HepG2 (cell line): ENCODE measurements at regions not wholly inside any gene's neighbourhood (a gene's known extent, or its start where the extent isn't known, plus 50 kb on each side); places are given as distances from the start of the nearest gene placed in this dataset.

Experiments
- ATAC-seq: fragments of 200-7000 bp; cut with Tn5 transposase; 3 replicates; pipeline ENCODE4 v1.9.1; 2020; ENCODE audit warnings: mild to moderate bottlenecking, moderate library complexity
- BruUV-seq: library from RNA; stranded (reverse); fragments of 400-500 nt; replicated peaks from 2 replicates; lab custom pipeline; 2021; lab: Mats Ljungman, UMichigan
- CTCF ChIA-PET: fragments of 300-600 bp; formaldehyde crosslinking; extraction: SDS; loops from one replicate; lab custom pipeline; 2021; ENCODE audit warnings: low total read pairs, inconsistent platforms, low intra/inter-chr PET ratio; lab: Yijun Ruan, JAX
- POLR2A ChIA-PET: fragments of 350-600 bp; sonication (Branson Sonifier 250); formaldehyde crosslinking; loops from one replicate; lab custom pipeline; 2020; ENCODE audit warnings: antibody characterized with exemption, inconsistent platforms; lab: Yijun Ruan, JAX
- DNase-seq: peaks from one replicate; pipeline ENCODE4 v3.0.0-alpha.2; 2015; ENCODE audit warnings: low spot score
- FAIRE-seq: peaks from 3 replicates; lab custom pipeline; 2011; peaks lifted over from hg19 to GRCh38; lab: Jason Lieb, UNC
- H2AFZ ChIP-seq: one replicate; pipeline ENCODE4 v1.6.1; 2011; ENCODE audit warnings: low read length, inconsistent platforms
- H3K27ac ChIP-seq: fragments of 300-600 bp; 3 replicates; pipeline ENCODE4 v1.8.0; 2011; ENCODE audit warnings: mixed run types, mild to moderate bottlenecking, mixed read lengths, low read length, inconsistent platforms; ENCODE audit not compliant: insufficient read depth; ENCODE audit errors: extremely low read length
- H3K27me3 ChIP-seq, 2 experiments: fragments of 200-600 bp in 1 of 2; 2 replicates in 1 of 2; 3 replicates in 1 of 2; pipeline versions ENCODE4 v1.6.0 to v1.8.0; 2011; ENCODE audit warnings: low read length in 2 of 2, mild to moderate bottlenecking in 2 of 2, moderate library complexity in 2 of 2, inconsistent platforms in 1 of 2; ENCODE audit not compliant: insufficient read depth in 2 of 2, control insufficient read depth in 1 of 2
- H3K36me3 ChIP-seq, 2 experiments: fragments of 200-600 bp in 1 of 2; replicated peaks in 1 of 2; 2 replicates in 1 of 2; 3 replicates in 1 of 2; pipeline versions ENCODE4 v1.5.1 to v1.8.0; 2011; ENCODE audit warnings: low read length in 2 of 2, inconsistent platforms in 1 of 2; ENCODE audit not compliant: insufficient read depth in 2 of 2, control insufficient read depth in 1 of 2
- H3K4me1 ChIP-seq: 2 replicates; pipeline ENCODE4 v1.5.1; 2012; ENCODE audit warnings: low read length, inconsistent platforms; ENCODE audit not compliant: insufficient read depth
- H3K4me2 ChIP-seq: 2 replicates; pipeline ENCODE4 v1.6.0; 2011; ENCODE audit warnings: low read depth, low read length, inconsistent platforms
- H3K4me3 ChIP-seq, 3 experiments: fragments of 200-600 bp in 1 of 3; sonication (generic), shearing (Covaris generic) in 1 of 3; replicated peaks in 1 of 3; 2 replicates each; pipeline ENCODE4 v1.5.1; 2011 to 2016; ENCODE audit warnings: low read length in 3 of 3, inconsistent platforms in 2 of 3, low read depth in 2 of 3, mild to moderate bottlenecking in 2 of 3, control low read depth in 1 of 3, mixed read lengths in 1 of 3; ENCODE audit not compliant: insufficient read depth in 1 of 3
- H3K79me2 ChIP-seq: one replicate; pipeline ENCODE4 v1.6.1; 2011; ENCODE audit warnings: low read length, inconsistent platforms; ENCODE audit not compliant: insufficient read depth
- H3K9ac ChIP-seq: 2 replicates; pipeline ENCODE4 v1.6.0; 2011; ENCODE audit warnings: mild to moderate bottlenecking, low read depth, low read length, inconsistent platforms; ENCODE audit not compliant: insufficient read depth
- H3K9me3 ChIP-seq: 2 replicates; pipeline ENCODE4 v1.5.1; 2012; ENCODE audit warnings: mild to moderate bottlenecking, low read length
- H4K20me1 ChIP-seq: 2 replicates; pipeline ENCODE4 v1.6.0; 2011; ENCODE audit warnings: inconsistent platforms, mild to moderate bottlenecking, low read length, moderate library complexity; ENCODE audit not compliant: insufficient read depth
- EP300 ChIP-seq, 3 experiments: sonication (generic) in 1 of 3; formaldehyde crosslinking in 1 of 3; IDR thresholded peaks; 2 replicates each; pipeline versions ENCODE4 v1.5.1 to v1.6.1; 2011 to 2020; ENCODE audit warnings: low read depth in 2 of 3, low read length in 2 of 3, borderline replicate concordance in 1 of 3, improper control_type of control experiment in 1 of 3, mild to moderate bottlenecking in 1 of 3, missing genetic modification reagents in 1 of 3, moderate library complexity in 1 of 3
- FOXA3 ChIP-seq: IDR thresholded peaks from 2 replicates; pipeline ENCODE4 v1.6.1; 2016; ENCODE audit warnings: missing genetic modification reagents, missing compliant biosample characterization
- MAZ ChIP-seq, 2 experiments: sonication (generic) in 1 of 2; formaldehyde crosslinking in 1 of 2; IDR thresholded peaks; 2 replicates each; pipeline versions ENCODE4 v1.5.0 to v1.6.1; 2012 to 2020; ENCODE audit warnings: low read depth in 2 of 2, mild to moderate bottlenecking in 2 of 2, borderline replicate concordance in 1 of 2, improper control_type of control experiment in 1 of 2, low read length in 1 of 2, missing genetic modification reagents in 1 of 2, moderate library complexity in 1 of 2
- MXD4 ChIP-seq: IDR thresholded peaks from 2 replicates; pipeline ENCODE4 v1.6.1; 2016; ENCODE audit warnings: mild to moderate bottlenecking, missing biosample characterization, missing genetic modification reagents
- NBN ChIP-seq: fragments of 450-650 bp; conservative IDR thresholded peaks from 2 replicates; pipeline ENCODE4 v1.6.1; 2017
- SMAD3 ChIP-seq: sonication (generic); formaldehyde crosslinking; IDR thresholded peaks from 2 replicates; pipeline ENCODE4 v1.4.0; 2020; ENCODE audit warnings: missing genetic modification reagents
- SMC3 ChIP-seq: IDR thresholded peaks from 2 replicates; pipeline ENCODE4 v1.6.1; 2011; ENCODE audit warnings: low read length, improper control_type of control experiment
- SNAPC5 ChIP-seq: sonication (generic); formaldehyde crosslinking; IDR thresholded peaks from 2 replicates; pipeline ENCODE4 v1.8.1; 2023; ENCODE audit warnings: mild to moderate bottlenecking, missing genetic modification reagents, borderline replicate concordance
- SNRNP70 ChIP-seq: fragments of 200-400 bp; formaldehyde crosslinking; IDR thresholded peaks from 2 replicates; pipeline ENCODE4 v1.6.1; 2017; ENCODE audit warnings: mild to moderate bottlenecking, low read depth, low read length, moderate library complexity
- SOX5 ChIP-seq: IDR thresholded peaks from 2 replicates; pipeline ENCODE4 v1.6.1; 2016; ENCODE audit warnings: borderline replicate concordance
- SP140L ChIP-seq: sonication (generic); formaldehyde crosslinking; IDR thresholded peaks from 2 replicates; pipeline ENCODE4 v1.4.0; 2020; ENCODE audit warnings: missing genetic modification reagents, borderline replicate concordance
- THAP11 ChIP-seq: IDR thresholded peaks from 2 replicates; pipeline ENCODE4 v1.6.1; 2016; ENCODE audit warnings: missing biosample characterization, missing genetic modification reagents
- ZBTB21 ChIP-seq: sonication (generic); formaldehyde crosslinking; IDR thresholded peaks from 2 replicates; pipeline ENCODE4 v1.4.0; 2020; ENCODE audit warnings: missing genetic modification reagents
- ZBTB49 ChIP-seq: sonication (generic); formaldehyde crosslinking; IDR thresholded peaks from 2 replicates; pipeline ENCODE4 v1.4.0; 2020; ENCODE audit warnings: missing genetic modification reagents, borderline replicate concordance
- ZFAT ChIP-seq: sonication (generic); formaldehyde crosslinking; conservative IDR thresholded peaks from 2 replicates; pipeline ENCODE4 v1.8.1; 2023; ENCODE audit warnings: missing genetic modification reagents, inconsistent platforms
- ZFP41 ChIP-seq: sonication (generic); formaldehyde crosslinking; IDR thresholded peaks from 2 replicates; pipeline ENCODE4 v1.4.0; 2020; ENCODE audit warnings: mild to moderate bottlenecking, missing genetic modification reagents, borderline replicate concordance
- ZFY ChIP-seq: sonication (generic); formaldehyde crosslinking; IDR thresholded peaks from 2 replicates; pipeline ENCODE4 v1.4.0; 2020; ENCODE audit warnings: missing genetic modification reagents
- ZNF431 ChIP-seq: sonication (generic); formaldehyde crosslinking; IDR thresholded peaks from 2 replicates; pipeline ENCODE4 v1.9.0; 2022; ENCODE audit warnings: missing genetic modification reagents, low read depth, mild to moderate bottlenecking, borderline replicate concordance
- ZNF670 ChIP-seq: sonication (generic); formaldehyde crosslinking; IDR thresholded peaks from 2 replicates; pipeline ENCODE4 v1.8.0; 2022; ENCODE audit warnings: mild to moderate bottlenecking, missing genetic modification reagents, borderline replicate concordance
- WGBS: methylation state at CpG from one replicate; pipeline ENCODE4 v1.1.6; 2017; ENCODE audit warnings: low lambda C conversion rate; 5-methylcytosine and 5-hydroxymethylcytosine counted together
- in situ Hi-C: cut with HindIII; loops from 2 replicates; pipeline ENCODE4 v1.10.0; 2017; ENCODE audit warnings: low pct_unique_long_range_greater_than_20kb; ENCODE audit not compliant: extremely low pct_ligation_motif_present
- intact Hi-C: fragments of 100-400 bp; cut with micrococcal nuclease; formaldehyde crosslinking; loops from one replicate; pipeline ENCODE4 v1.10.0; 2022; ENCODE audit not compliant: unreplicated experiment
- TF ChIP-seq, protein P1 (sequence below): sonication (generic); formaldehyde crosslinking; conservative IDR thresholded peaks from 2 replicates; pipeline ENCODE4 v1.5.0; 2020; ENCODE audit warnings: missing genetic modification reagents

GRCh38 chr5:130965920-130966319, 199.1 kb downstream of the HINT1 start:
- Histone ChIP-seq H3K27me3 (no peaks in the 10 kb centered on the region), H2AFZ (no peak overlapping the region), H3K4me1 (no peaks in the 10 kb centered on the region), H3K4me3 (no peak overlapping the region), H3K9me3 (no peaks in the 10 kb centered on the region), H3K79me2 (no peaks in the 10 kb centered on the region), H3K27ac (no peak overlapping the region), H3K36me3 (no peaks in the 10 kb centered on the region), H4K20me1 (no peaks in the 10 kb centered on the region), H3K9ac (no peak overlapping the region), H3K4me2 (no peak overlapping the region)
- intact Hi-C loops (no loop called here), in situ Hi-C loops (no loop called here)
- FAIRE-seq (no peak), ATAC-seq (no peak), DNase-seq (no peak)
- TF ChIP-seq ZBTB49 (CRISPR knock-in tag) (no peak), ZFY (CRISPR knock-in tag) (no peak), SP140L (no peak), ZNF431 (CRISPR knock-in tag) (no peak), ZBTB21 (CRISPR knock-in tag) (no peak), FOXA3 (CRISPR knock-in tag) (no peak), ZNF670 (CRISPR knock-in tag) (no peak), THAP11 (no peak), SMC3 (no peak), EP300 (IDR thresholded peaks at IDR 0.05; ENCODE audit: low read depth in 2 of 2, low read length in 2 of 2) (no peak), EP300 (CRISPR knock-in tag; IDR thresholded peaks at IDR 0.05; ENCODE audit: borderline replicate concordance) (no peak), SNRNP70 (no peak), SOX5 (CRISPR knock-in tag) (no peak), ZFP41 (CRISPR knock-in tag) (no peak), ZFAT (CRISPR knock-in tag) (no peak), SNAPC5 (CRISPR knock-in tag) (no peak), MAZ (IDR thresholded peaks at IDR 0.05; ENCODE audit: borderline replicate concordance, low read depth, low read length) (no peak), MAZ (CRISPR knock-in tag; IDR thresholded peaks at IDR 0.05; ENCODE audit: low read depth) (no peak), MXD4 (CRISPR knock-in tag) (no peak), NBN (no peak), SMAD3 (CRISPR knock-in tag) (no peak)
- TF ChIP-seq, protein P1, sequence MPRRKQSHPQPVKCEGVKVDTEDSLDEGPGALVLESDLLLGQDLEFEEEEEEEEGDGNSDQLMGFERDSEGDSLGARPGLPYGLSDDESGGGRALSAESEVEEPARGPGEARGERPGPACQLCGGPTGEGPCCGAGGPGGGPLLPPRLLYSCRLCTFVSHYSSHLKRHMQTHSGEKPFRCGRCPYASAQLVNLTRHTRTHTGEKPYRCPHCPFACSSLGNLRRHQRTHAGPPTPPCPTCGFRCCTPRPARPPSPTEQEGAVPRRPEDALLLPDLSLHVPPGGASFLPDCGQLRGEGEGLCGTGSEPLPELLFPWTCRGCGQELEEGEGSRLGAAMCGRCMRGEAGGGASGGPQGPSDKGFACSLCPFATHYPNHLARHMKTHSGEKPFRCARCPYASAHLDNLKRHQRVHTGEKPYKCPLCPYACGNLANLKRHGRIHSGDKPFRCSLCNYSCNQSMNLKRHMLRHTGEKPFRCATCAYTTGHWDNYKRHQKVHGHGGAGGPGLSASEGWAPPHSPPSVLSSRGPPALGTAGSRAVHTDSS (CRISPR knock-in tag) = no peak
- ChIA-PET CTCF (no interaction called here), POLR2A (no interaction called here)
- 0% methylated on average over 1 of the region's 1 CpG for WGBS
- BruUV-seq = no TSS peak
